SK-N-SH (cell line): ENCODE measurements at regions not wholly inside any gene's neighbourhood (a gene's known extent, or its start where the extent isn't known, plus 50 kb on each side); places are given as distances from the start of the nearest gene placed in this dataset.
A peak's percentile ranks its signal among the peaks of the same experiment; 100 is the strongest.

Source experiments
- CTCF ChIA-PET: fragments of 300-600, 350-600 bp; formaldehyde crosslinking; extraction: SDS; loops from one replicate; lab custom pipeline; 2021; lab: Yijun Ruan, JAX
- POLR2A ChIA-PET: fragments of 350-600 bp; sonication (Branson Sonifier 250); formaldehyde crosslinking; extraction: SDS; loops from one replicate; lab custom pipeline; 2020; ENCODE audit warnings: antibody characterized with exemption, inconsistent platforms; lab: Yijun Ruan, JAX
- DNase-seq: peaks from one replicate; pipeline ENCODE4 v3.0.0; 2012
- H2AFZ ChIP-seq: fragments of 200-600 bp; sonication (generic); 2 replicates; pipeline ENCODE4 v1.8.1; 2016; ENCODE audit warnings: antibody characterized with exemption, mild to moderate bottlenecking, low read depth
- H3F3A ChIP-seq: fragments of 200-600 bp; sonication (generic); replicated peaks from 2 replicates; pipeline ENCODE3; 2016; ENCODE audit warnings: antibody characterized with exemption, mild to moderate bottlenecking; ENCODE audit not compliant: insufficient read depth
- H3K27ac ChIP-seq, 2 experiments: fragments of 200-500 bp in 1 of 2; fragments of 200-600 bp in 1 of 2; sonication (Bioruptor generic) in 1 of 2; sonication (generic), shearing (Covaris generic) in 1 of 2; 2 replicates each; pipeline versions ENCODE4 v1.5.1 to v1.6.1; 2014 to 2016; ENCODE audit warnings: low read depth in 2 of 2, inconsistent platforms in 1 of 2, low read length in 1 of 2, mild to moderate bottlenecking in 1 of 2, mixed read lengths in 1 of 2
- H3K27me3 ChIP-seq: fragments of 200-600 bp; sonication (generic), shearing (Covaris generic); 2 replicates; pipeline ENCODE4 v1.6.1; 2016; ENCODE audit warnings: mixed run types; ENCODE audit not compliant: insufficient read depth
- H3K36me3 ChIP-seq, 2 experiments: fragments of 200-500 bp in 1 of 2; fragments of 200-600 bp in 1 of 2; sonication (Bioruptor generic) in 1 of 2; sonication (generic) in 1 of 2; replicated peaks in 1 of 2; 2 replicates each; pipeline versions ENCODE3 to v1.5.1; 2014 to 2016; ENCODE audit warnings: low read length in 1 of 2, mild to moderate bottlenecking in 1 of 2; ENCODE audit not compliant: insufficient read depth in 2 of 2, control insufficient read depth in 1 of 2
- H3K4me1 ChIP-seq, 2 experiments: fragments of 200-500 bp in 1 of 2; fragments of 200-600 bp in 1 of 2; sonication (Bioruptor generic) in 1 of 2; sonication (generic), shearing (Covaris generic) in 1 of 2; 2 replicates each; pipeline versions ENCODE4 v1.5.1 to v1.6.1; 2014 to 2016; ENCODE audit warnings: low read depth in 1 of 2, low read length in 1 of 2, mixed run types in 1 of 2; ENCODE audit not compliant: insufficient read depth in 2 of 2, control insufficient read depth in 1 of 2
- H3K4me2 ChIP-seq: fragments of 200-600 bp; sonication (generic), shearing (Covaris generic); 2 replicates; pipeline ENCODE4 v1.6.1; 2017; ENCODE audit warnings: mixed run types
- H3K4me3 ChIP-seq, 2 experiments: fragments of 200-500 bp in 1 of 2; fragments of 200-600 bp in 1 of 2; sonication (Bioruptor generic) in 1 of 2; sonication (generic), shearing (Covaris generic) in 1 of 2; 2 replicates each; pipeline versions ENCODE4 v1.5.1 to v1.8.1; 2014 to 2016; ENCODE audit warnings: low read depth in 2 of 2, inconsistent platforms in 1 of 2, low read length in 1 of 2, mild to moderate bottlenecking in 1 of 2, mixed read lengths in 1 of 2, moderate library complexity in 1 of 2
- H3K79me2 ChIP-seq: fragments of 200-600 bp; sonication (generic); 2 replicates; pipeline ENCODE4 v1.8.1; 2017; ENCODE audit warnings: mild to moderate bottlenecking; ENCODE audit not compliant: insufficient read depth
- H3K9ac ChIP-seq: fragments of 200-600 bp; sonication (generic); 2 replicates; pipeline ENCODE4 v1.6.1; 2017; ENCODE audit warnings: mixed run types
- H3K9me2 ChIP-seq: fragments of 200-600 bp; sonication (generic); 2 replicates; pipeline ENCODE4 v1.6.1; 2017; ENCODE audit warnings: mixed run types
- H3K9me3 ChIP-seq: fragments of 200-600 bp; sonication (generic); 2 replicates; pipeline ENCODE4 v1.6.1; 2017; ENCODE audit warnings: mixed run types, mild to moderate bottlenecking, moderate library complexity
- H4K20me1 ChIP-seq: fragments of 200-600 bp; sonication (generic); 2 replicates; pipeline ENCODE4 v1.6.1; 2017; ENCODE audit warnings: mild to moderate bottlenecking, mixed run types; ENCODE audit not compliant: insufficient read depth
- CTCF ChIP-seq: fragments of 200-600 bp; sonication (generic); IDR thresholded peaks from 2 replicates; pipeline ENCODE4 v1.6.1; 2017; ENCODE audit warnings: antibody characterized with exemption, mild to moderate bottlenecking, moderate library complexity
- FOXM1 ChIP-seq: IDR thresholded peaks from 2 replicates; pipeline ENCODE4 v1.4.0; 2012; ENCODE audit warnings: low read depth, mild to moderate bottlenecking
- GABPA ChIP-seq: IDR thresholded peaks from 2 replicates; pipeline ENCODE4 v1.4.0; 2012; ENCODE audit warnings: low read depth, mild to moderate bottlenecking
- MAX ChIP-seq: IDR thresholded peaks from 2 replicates; pipeline ENCODE4 v1.4.0; 2012; ENCODE audit warnings: low read depth
- MXI1 ChIP-seq: IDR thresholded peaks from 2 replicates; pipeline ENCODE4 v1.6.1; 2012; ENCODE audit warnings: mild to moderate bottlenecking, low read depth, low read length, improper control_type of control experiment
- NFIC ChIP-seq: IDR thresholded peaks from 2 replicates; pipeline ENCODE4 v1.4.0; 2012; ENCODE audit warnings: borderline replicate concordance
- NRF1 ChIP-seq: IDR thresholded peaks from 2 replicates; pipeline ENCODE4 v1.6.1; 2012; ENCODE audit warnings: low read depth, mild to moderate bottlenecking, low read length
- RAD21 ChIP-seq: IDR thresholded peaks from 2 replicates; pipeline ENCODE4 v1.6.1; 2012; ENCODE audit warnings: mild to moderate bottlenecking, low read length
- RCOR1 ChIP-seq: fragments of 150-350 bp; IDR thresholded peaks from 2 replicates; pipeline ENCODE4 v1.6.1; 2017; ENCODE audit warnings: antibody characterized with exemption, low read length
- SIN3A ChIP-seq: IDR thresholded peaks from 2 replicates; pipeline ENCODE4 v1.6.1; 2012; ENCODE audit warnings: low read depth, mild to moderate bottlenecking, low read length, moderate library complexity, borderline replicate concordance
- SMC3 ChIP-seq: IDR thresholded peaks from 2 replicates; pipeline ENCODE4 v1.6.1; 2012; ENCODE audit warnings: low read depth, low read length, improper control_type of control experiment
- TCF12 ChIP-seq: IDR thresholded peaks from 2 replicates; pipeline ENCODE4 v1.4.0; 2012
- TEAD4 ChIP-seq: IDR thresholded peaks from 2 replicates; pipeline ENCODE4 v1.4.0; 2012; ENCODE audit warnings: mild to moderate bottlenecking, borderline replicate concordance; ENCODE audit not compliant: insufficient read depth
- ZBTB33 ChIP-seq: IDR thresholded peaks from 2 replicates; pipeline ENCODE4 v1.4.0; 2012; ENCODE audit warnings: low read depth, borderline replicate concordance
- WGBS: methylation state at CpG from one replicate; pipeline ENCODE4 v1.1.6; 2017; ENCODE audit warnings: low lambda C conversion rate; 5-methylcytosine and 5-hydroxymethylcytosine counted together

GRCh38 chr2:220103596-220103995, 476.2 kb downstream of the SLC4A3 start:
- Histone ChIP-seq H3K27me3 (no peaks in the 10 kb centered on the region), H3K4me1 (no peaks in the 10 kb centered on the region; a peak in 1 of 4 replicates), H3K9me3 (no peaks in the 10 kb centered on the region), H3K4me2 (no peak overlapping the region), H3F3A (no peaks in the 10 kb centered on the region), H2AFZ (no peak overlapping the region), H3K27ac (no peak overlapping the region), H3K4me3 (no peak overlapping the region), H3K9ac (no peak overlapping the region), H3K9me2 (no peaks in the 10 kb centered on the region), H3K36me3 (no peaks in the 10 kb centered on the region), H4K20me1 (no peaks in the 10 kb centered on the region), H3K79me2 (no peaks in the 10 kb centered on the region)
- ChIA-PET CTCF (no interaction called here), POLR2A (no interaction called here)
- TF ChIP-seq NRF1 (no peak), SIN3A (no peak), TEAD4 (no peak), ZBTB33 (no peak), FOXM1 (no peak), GABPA (no peak)
- 76% methylated on average over 2 of the region's 2 CpGs for WGBS
- no peak for DNase-seq

- Histone ChIP-seq H3K27ac (no peak overlapping the region), H3K9me3 (no peaks in the 10 kb centered on the region), H4K20me1 (no peaks in the 10 kb centered on the region)
- TF ChIP-seq SMC3 (peak; percentile 58), NRF1 (no peak), NFIC (peak; percentile 46), MAX (peak; percentile 35; the same call in 1 of the 2 replicates), MXI1 (no peak), RAD21 (peak; percentile 63), TCF12 (peak; percentile 30; the same call in 1 of the 2 replicates), CTCF (peak; percentile 62), RCOR1 (no peak)
- TF ChIP-seq, all 33 proteins: peak for 6
- WGBS: 24% methylated on average over 7 of the region's 7 CpGs
- peak; percentile 2 for DNase-seq
- Histone ChIP-seq H3K79me2 (no peaks in the 10 kb centered on the region), H3K36me3 (no peaks in the 10 kb centered on the region), H2AFZ (no peak overlapping the region; the same call in 1 of the 2 replicates), H3K4me2 (peak overlapping the region; percentile 43; the same call in 1 of the 2 replicates), H3K27me3 (no peaks in the 10 kb centered on the region), H3K9ac (no peak overlapping the region), H3K4me3 (0 out of 4 replicates have a peak overlapping the region, but pooled peaks of 1 of the 2 experiments have one; percentile 21), H3F3A (no peaks in the 10 kb centered on the region), H3K9me2 (no peaks in the 10 kb centered on the region), H3K4me1 (no peaks in the 10 kb centered on the region; a peak in 1 of 4 replicates)
- CTCF ChIA-PET: no interaction called here
- POLR2A ChIA-PET: no interaction called here
Observed at GRCh38 chr2:220104871-220105351, 477.5 kb downstream of the SLC4A3 start.
